ENCODE measurements at regions not wholly inside any gene's neighbourhood (a gene's known extent, or its start where the extent isn't known, plus 50 kb on each side); places are given as distances from the start of the nearest gene placed in this dataset.

GRCh38 chr9:86456416-86456815 is 102.2 kb upstream of the TUT7 start:
- no peak for TF ChIP-seq CTCF (IDR thresholded peaks at IDR 0.05)
- Histone ChIP-seq H3K36me3 (no peaks in the 10 kb centered on the region), H3K4me1 (no peaks in the 10 kb centered on the region), H3K27ac (no peak overlapping the region), H3K27me3 (no peaks in the 10 kb centered on the region), H3K4me3 (no peak overlapping the region), H3K9me3 (no peaks in the 10 kb centered on the region)
- no peak for DNase-seq (ENCODE audit: low spot score in 2 of 2)
- intact Hi-C loops (cut with DNase I), result no loop called here

- DNase-seq (ENCODE audit: low spot score in 2 of 2), result no peak
- Histone ChIP-seq H3K4me3 (no peak overlapping the region), H3K27me3 (no peaks in the 10 kb centered on the region), H3K27ac (no peak overlapping the region), H3K4me1 (no peaks in the 10 kb centered on the region), H3K9me3 (no peaks in the 10 kb centered on the region), H3K36me3 (no peaks in the 10 kb centered on the region)
- intact Hi-C loops (cut with DNase I), result no loop called here
- no peak for TF ChIP-seq CTCF (IDR thresholded peaks at IDR 0.05)
Observed at GRCh38 chr9:86454701-86455615, 100.7 kb upstream of the TUT7 start.

GRCh38 chr9:86452201-86452828 is 98.1 kb upstream of the TUT7 start:
- TF ChIP-seq CTCF (IDR thresholded peaks at IDR 0.05), result no peak
- DNase-seq (ENCODE audit: low spot score in 2 of 2), result no peak
- intact Hi-C loops (cut with DNase I), result no loop called here

GRCh38 chr9:86449246-86449645 is 95.0 kb upstream of the TUT7 start:
- H3K27me3 ChIP-seq, result no peaks in the 10 kb centered on the region
- H3K4me3 ChIP-seq, result no peak overlapping the region
- no peak for TF ChIP-seq CTCF (IDR thresholded peaks at IDR 0.05)
- no peaks in the 10 kb centered on the region for H3K4me1 ChIP-seq
- H3K36me3 ChIP-seq, result no peaks in the 10 kb centered on the region
- no peaks in the 10 kb centered on the region for H3K9me3 ChIP-seq
- H3K27ac ChIP-seq, result no peak overlapping the region
- DNase-seq (ENCODE audit: low spot score in 2 of 2), result no peak
- intact Hi-C loops (cut with DNase I), result no loop called here

More at GRCh38 chr9:86452201-86452828, 98.1 kb upstream of the TUT7 start:
- Histone ChIP-seq H3K27ac (no peak overlapping the region), H3K9me3 (no peaks in the 10 kb centered on the region), H3K4me1 (no peaks in the 10 kb centered on the region), H3K36me3 (no peaks in the 10 kb centered on the region), H3K27me3 (no peaks in the 10 kb centered on the region), H3K4me3 (no peak overlapping the region)

GRCh38 chr9:86445671-86446070 is 91.5 kb upstream of the TUT7 start:
- no peaks in the 10 kb centered on the region for H3K4me1 ChIP-seq
- H3K36me3 ChIP-seq, result no peaks in the 10 kb centered on the region
- no peak overlapping the region for H3K27ac ChIP-seq
- intact Hi-C loops (cut with DNase I), result no loop called here
- no peak for DNase-seq (ENCODE audit: low spot score in 2 of 2)
- H3K27me3 ChIP-seq, result no peaks in the 10 kb centered on the region
- TF ChIP-seq CTCF (IDR thresholded peaks at IDR 0.05), result no peak
- no peaks in the 10 kb centered on the region for H3K9me3 ChIP-seq
- no peak overlapping the region for H3K4me3 ChIP-seq
